ENCODE measurements at regions not wholly inside any gene's neighbourhood (a gene's known extent, or its start where the extent isn't known, plus 50 kb on each side); places are given as distances from the start of the nearest gene placed in this dataset.

DNA sequence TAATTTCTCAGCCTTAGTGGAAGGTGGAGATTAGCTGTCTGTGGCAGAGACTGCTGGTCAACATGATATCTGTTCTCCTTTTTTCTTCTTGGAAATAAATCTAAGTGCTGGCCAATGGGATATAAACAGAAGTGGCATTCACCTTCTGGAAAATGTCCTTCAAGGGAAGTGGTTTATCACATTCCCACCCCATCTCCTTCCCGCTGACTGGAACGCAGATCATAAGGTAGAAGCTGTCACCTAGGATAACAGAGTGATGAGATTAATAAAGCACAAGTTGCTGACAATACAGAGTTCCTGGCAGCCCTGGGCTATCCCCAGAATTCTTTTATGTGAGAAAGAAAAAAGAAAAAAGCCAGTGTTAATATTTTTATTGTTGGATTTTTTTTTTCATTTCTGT is 109.7 kb upstream of the OSMR start:
- Histone ChIP-seq H3K27me3 (ENCODE audit: control insufficient read depth in 1 of 2, insufficient read depth in 2 of 2, low read length in 2 of 2) (no peaks in the 10 kb centered on the region), H3K4me1 (ENCODE audit: control insufficient read depth in 2 of 2, insufficient read depth in 2 of 2, low read length in 1 of 2) (no peaks in the 10 kb centered on the region), H3K4me3 (ENCODE audit: low read depth in 1 of 2, low read length in 2 of 2) (no peak overlapping the region), H3K9me3 (ENCODE audit: control insufficient read depth in 2 of 2, insufficient read depth in 1 of 2, low read depth in 1 of 2, low read length in 1 of 2) (no peaks in the 10 kb centered on the region), H3K36me3 (ENCODE audit: control insufficient read depth in 2 of 2, insufficient read depth in 2 of 2, low read length in 1 of 2) (no peaks in the 10 kb centered on the region), H3K27ac (ENCODE audit: low read depth in 2 of 2, low read length in 1 of 2) (no peak overlapping the region)
- 45 to 72% methylated on average over 2 of the region's 2 CpGs for WGBS, 2 donors

DNA sequence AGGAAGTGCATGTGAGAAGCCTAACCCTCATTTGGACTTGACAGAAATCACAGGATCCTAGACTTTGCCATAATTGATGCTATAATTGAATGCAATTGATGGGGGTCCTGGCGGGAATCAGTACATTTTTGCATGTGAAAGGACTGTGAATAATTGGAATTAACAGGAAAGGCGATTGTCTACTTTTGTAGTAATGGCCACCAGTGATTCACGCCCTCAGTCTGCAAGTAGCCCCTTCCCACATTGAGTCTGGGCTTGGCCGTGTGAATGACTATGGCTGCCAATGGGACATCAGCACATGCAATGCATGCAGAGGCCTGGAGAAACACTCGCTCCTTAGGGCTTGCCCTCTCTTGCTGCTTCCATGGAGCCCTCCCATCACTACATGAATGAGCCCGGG is 107.8 kb upstream of the OSMR start:
- Histone ChIP-seq H3K4me1 (ENCODE audit: control insufficient read depth in 2 of 2, insufficient read depth in 2 of 2, low read length in 1 of 2) (no peaks in the 10 kb centered on the region), H3K27ac (ENCODE audit: low read depth in 2 of 2, low read length in 1 of 2) (no peak overlapping the region), H3K4me3 (ENCODE audit: low read depth in 1 of 2, low read length in 2 of 2) (no peak overlapping the region), H3K9me3 (ENCODE audit: control insufficient read depth in 2 of 2, insufficient read depth in 1 of 2, low read depth in 1 of 2, low read length in 1 of 2) (no peaks in the 10 kb centered on the region), H3K36me3 (ENCODE audit: control insufficient read depth in 2 of 2, insufficient read depth in 2 of 2, low read length in 1 of 2) (no peaks in the 10 kb centered on the region), H3K27me3 (ENCODE audit: control insufficient read depth in 1 of 2, insufficient read depth in 2 of 2, low read length in 2 of 2) (no peaks in the 10 kb centered on the region)
- WGBS, 2 donors: 94 to 95% methylated on average over 6 of the region's 6 CpGs

DNA sequence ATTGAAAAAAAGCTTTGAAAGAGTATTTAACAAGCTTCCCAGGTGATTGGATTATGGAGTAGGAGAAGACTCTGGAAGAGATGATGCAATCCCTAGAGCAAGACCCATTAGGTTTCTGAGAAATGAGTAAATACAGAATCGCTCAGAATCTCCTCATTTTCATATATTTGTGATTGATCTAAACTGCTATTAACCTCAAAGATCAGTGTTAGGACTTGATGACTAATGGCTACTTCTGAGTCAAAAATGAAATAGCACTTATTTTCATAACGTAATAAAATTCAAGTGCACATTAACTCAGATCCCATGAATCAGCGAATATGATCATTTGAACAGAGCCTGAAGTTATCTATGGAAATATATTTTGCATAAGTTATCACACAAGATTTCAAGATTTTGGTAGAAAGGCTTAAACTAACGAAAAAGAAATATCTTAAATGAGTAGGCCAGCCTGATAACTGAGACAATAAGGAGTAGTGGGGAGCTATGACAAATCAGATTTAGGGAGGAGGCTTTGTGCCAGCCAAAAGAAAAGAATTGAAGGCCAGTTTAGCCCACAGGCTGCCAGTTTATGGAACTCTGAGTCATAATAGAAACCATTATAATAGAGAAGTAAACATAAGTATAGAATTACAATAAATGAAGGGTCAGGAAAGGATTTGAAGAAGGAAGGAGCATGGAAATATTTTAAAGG is 106.7 kb upstream of the OSMR start:
- WGBS, 2 donors: 83% methylated on average over 4 of the region's 4 CpGs

DNA sequence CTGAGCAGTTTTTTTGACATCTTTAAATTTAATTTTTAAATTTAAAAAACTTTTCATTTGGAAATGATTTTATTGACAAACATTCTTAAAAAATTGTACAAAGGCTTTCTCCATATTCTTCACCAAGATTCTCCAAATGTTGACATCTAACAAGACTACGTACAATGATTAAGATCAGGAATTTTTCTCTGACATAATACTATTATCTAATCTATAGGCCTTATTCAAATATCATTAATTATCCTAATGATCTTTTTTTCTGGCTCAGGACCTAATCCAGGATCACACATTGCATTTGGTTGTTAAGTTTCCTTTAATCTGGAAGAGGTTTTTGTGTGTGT is 106.1 kb upstream of the OSMR start:
- no peaks in the 10 kb centered on the region for H3K36me3 ChIP-seq (ENCODE audit: control insufficient read depth in 2 of 2, insufficient read depth in 2 of 2, low read length in 1 of 2)
- no peak overlapping the region for H3K27ac ChIP-seq (ENCODE audit: low read depth in 2 of 2, low read length in 1 of 2)
- H3K27me3 ChIP-seq (ENCODE audit: control insufficient read depth in 1 of 2, insufficient read depth in 2 of 2, low read length in 2 of 2): no peaks in the 10 kb centered on the region
- H3K9me3 ChIP-seq (ENCODE audit: control insufficient read depth in 2 of 2, insufficient read depth in 1 of 2, low read depth in 1 of 2, low read length in 1 of 2): no peaks in the 10 kb centered on the region
- no peak overlapping the region for H3K4me3 ChIP-seq (ENCODE audit: low read depth in 1 of 2, low read length in 2 of 2)
- WGBS, 2 donors: 73 to 90% methylated on average over 1 of the region's 1 CpG
- no peaks in the 10 kb centered on the region for H3K4me1 ChIP-seq (ENCODE audit: control insufficient read depth in 2 of 2, insufficient read depth in 2 of 2, low read length in 1 of 2)

More for the DNA sequence above, 106.7 kb upstream of the OSMR start:
- H3K4me1 ChIP-seq (ENCODE audit: control insufficient read depth in 2 of 2, insufficient read depth in 2 of 2, low read length in 1 of 2): no peaks in the 10 kb centered on the region
- H3K36me3 ChIP-seq (ENCODE audit: control insufficient read depth in 2 of 2, insufficient read depth in 2 of 2, low read length in 1 of 2): no peaks in the 10 kb centered on the region
- no peaks in the 10 kb centered on the region for H3K27me3 ChIP-seq (ENCODE audit: control insufficient read depth in 1 of 2, insufficient read depth in 2 of 2, low read length in 2 of 2)
- no peaks in the 10 kb centered on the region for H3K9me3 ChIP-seq (ENCODE audit: control insufficient read depth in 2 of 2, insufficient read depth in 1 of 2, low read depth in 1 of 2, low read length in 1 of 2)
- H3K27ac ChIP-seq (ENCODE audit: low read depth in 2 of 2, low read length in 1 of 2): no peak overlapping the region
- no peak overlapping the region for H3K4me3 ChIP-seq (ENCODE audit: low read depth in 1 of 2, low read length in 2 of 2)

DNA sequence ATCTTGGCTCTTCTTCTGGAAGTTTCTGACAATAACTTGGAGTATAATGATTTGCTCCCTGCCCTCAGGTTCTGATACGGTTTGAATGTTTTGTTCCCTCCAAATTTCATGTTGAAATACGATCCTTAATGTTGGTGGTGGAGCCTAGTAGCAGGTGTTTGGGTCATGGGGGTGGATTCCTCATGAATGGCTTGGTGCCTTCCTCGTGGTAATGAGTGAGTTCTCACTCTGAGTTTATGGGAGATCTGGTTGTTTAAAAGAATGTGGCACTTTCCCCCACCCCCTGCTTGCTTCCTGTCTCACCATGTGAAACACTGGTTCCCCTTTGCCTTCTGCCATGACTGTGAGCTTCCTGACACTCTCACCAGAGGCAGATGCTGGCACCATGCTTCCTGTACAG is 103.0 kb upstream of the OSMR start:
- Histone ChIP-seq H3K4me1 (ENCODE audit: control insufficient read depth in 2 of 2, insufficient read depth in 2 of 2, low read length in 1 of 2) (no peaks in the 10 kb centered on the region), H3K4me3 (ENCODE audit: low read depth in 1 of 2, low read length in 2 of 2) (no peak overlapping the region), H3K36me3 (ENCODE audit: control insufficient read depth in 2 of 2, insufficient read depth in 2 of 2, low read length in 1 of 2) (no peaks in the 10 kb centered on the region), H3K27ac (ENCODE audit: low read depth in 2 of 2, low read length in 1 of 2) (no peak overlapping the region), H3K27me3 (ENCODE audit: control insufficient read depth in 1 of 2, insufficient read depth in 2 of 2, low read length in 2 of 2) (no peaks in the 10 kb centered on the region), H3K9me3 (ENCODE audit: control insufficient read depth in 2 of 2, insufficient read depth in 1 of 2, low read depth in 1 of 2, low read length in 1 of 2) (no peaks in the 10 kb centered on the region)
- 64 to 75% methylated on average over 3 of the region's 3 CpGs for WGBS, 2 donors

DNA sequence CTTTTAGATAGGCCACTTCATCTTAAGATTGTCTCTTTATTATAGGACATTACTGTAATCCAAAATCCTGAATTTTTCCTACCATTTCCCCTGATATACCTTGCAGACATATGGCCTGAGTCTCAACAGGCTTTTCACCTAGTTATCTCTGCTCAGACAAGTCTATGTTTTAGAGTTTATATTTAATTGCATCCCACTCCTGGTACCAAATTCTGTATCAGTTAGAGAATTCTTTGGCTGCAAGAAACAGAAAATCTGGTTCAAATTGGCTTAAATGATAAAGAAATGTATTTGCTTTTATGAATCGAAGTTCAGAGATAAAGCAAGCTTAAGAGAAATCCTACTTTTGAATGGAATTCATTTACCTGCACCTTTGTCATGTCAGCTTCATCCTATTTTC is 102.2 kb upstream of the OSMR start:
- Histone ChIP-seq H3K36me3 (ENCODE audit: control insufficient read depth in 2 of 2, insufficient read depth in 2 of 2, low read length in 1 of 2) (no peaks in the 10 kb centered on the region), H3K27ac (ENCODE audit: low read depth in 2 of 2, low read length in 1 of 2) (no peak overlapping the region), H3K4me3 (ENCODE audit: low read depth in 1 of 2, low read length in 2 of 2) (no peak overlapping the region), H3K4me1 (ENCODE audit: control insufficient read depth in 2 of 2, insufficient read depth in 2 of 2, low read length in 1 of 2) (no peaks in the 10 kb centered on the region), H3K27me3 (ENCODE audit: control insufficient read depth in 1 of 2, insufficient read depth in 2 of 2, low read length in 2 of 2) (no peaks in the 10 kb centered on the region), H3K9me3 (ENCODE audit: control insufficient read depth in 2 of 2, insufficient read depth in 1 of 2, low read depth in 1 of 2, low read length in 1 of 2) (no peaks in the 10 kb centered on the region)
- 56 to 79% methylated on average over 1 of the region's 1 CpG for WGBS, 2 donors

DNA sequence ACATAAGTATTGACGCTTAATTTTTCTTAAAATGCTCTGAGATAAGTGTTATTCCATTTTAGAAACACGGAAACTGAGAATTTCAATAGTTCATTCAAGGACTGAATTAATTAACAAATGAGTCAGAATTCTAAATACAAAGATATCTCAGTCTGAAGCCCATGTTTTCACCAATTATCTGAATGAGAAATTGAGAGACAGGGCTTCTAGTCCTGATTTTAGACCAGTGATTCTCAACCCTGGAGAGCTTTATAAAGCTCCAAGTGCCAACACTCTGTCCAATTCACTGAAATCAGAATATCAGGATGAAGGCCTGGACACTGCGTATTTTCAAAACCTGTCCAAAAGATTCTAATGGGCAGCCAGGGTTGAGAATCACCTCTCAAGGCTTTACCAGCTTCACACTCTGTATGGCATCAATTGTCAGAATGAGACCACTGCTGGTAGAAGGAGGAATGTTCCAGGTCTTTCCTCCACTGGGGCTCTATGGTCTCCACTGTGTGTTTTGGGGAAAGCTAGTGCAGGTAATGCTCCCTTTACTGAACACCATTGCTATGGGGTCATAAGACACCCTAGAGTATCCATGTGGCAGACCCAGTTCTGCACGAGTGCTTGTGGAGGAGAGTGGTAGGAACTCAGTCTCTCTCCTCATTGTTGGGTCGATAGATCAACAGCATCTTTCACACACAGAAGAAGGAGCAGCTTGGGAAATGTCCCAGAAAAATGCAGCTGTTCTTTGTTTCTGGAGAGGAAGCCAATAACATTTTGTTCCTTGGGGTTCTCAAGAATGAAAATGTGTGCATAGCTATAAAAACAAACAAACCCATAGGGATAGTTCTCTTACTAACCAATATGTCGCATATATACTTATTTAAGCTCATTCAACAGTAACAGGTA is 99.7 kb upstream of the OSMR start:
- Histone ChIP-seq H3K27me3 (ENCODE audit: control insufficient read depth in 1 of 2, insufficient read depth in 2 of 2, low read length in 2 of 2) (no peaks in the 10 kb centered on the region), H3K4me1 (ENCODE audit: control insufficient read depth in 2 of 2, insufficient read depth in 2 of 2, low read length in 1 of 2) (no peaks in the 10 kb centered on the region), H3K9me3 (ENCODE audit: control insufficient read depth in 2 of 2, insufficient read depth in 1 of 2, low read depth in 1 of 2, low read length in 1 of 2) (no peaks in the 10 kb centered on the region), H3K36me3 (ENCODE audit: control insufficient read depth in 2 of 2, insufficient read depth in 2 of 2, low read length in 1 of 2) (no peaks in the 10 kb centered on the region), H3K27ac (ENCODE audit: low read depth in 2 of 2, low read length in 1 of 2) (no peak overlapping the region), H3K4me3 (ENCODE audit: low read depth in 1 of 2, low read length in 2 of 2) (no peak overlapping the region)
- WGBS, 2 donors: 74 to 77% methylated on average over 6 of the region's 6 CpGs

DNA sequence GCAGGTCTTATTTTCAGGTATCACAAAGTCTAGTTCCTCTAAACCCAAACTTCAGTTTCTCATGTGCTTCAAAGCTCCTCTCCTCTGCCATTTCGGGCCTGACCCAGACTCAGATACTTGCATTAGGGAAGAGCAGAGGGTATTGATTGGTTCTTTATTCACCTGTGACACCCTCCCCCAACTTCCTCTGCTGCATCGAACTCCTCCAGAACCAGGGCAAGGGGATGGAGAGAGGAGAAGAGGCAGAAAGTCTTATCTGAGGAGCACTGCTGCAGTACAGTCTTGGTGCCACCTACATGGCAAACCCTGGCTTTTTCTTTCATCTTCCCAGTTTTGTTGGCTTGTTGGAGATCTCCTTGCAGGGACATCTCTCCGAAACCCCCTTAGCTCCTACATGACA is 96.0 kb upstream of the OSMR start:
- H3K4me1 ChIP-seq (ENCODE audit: control insufficient read depth in 2 of 2, insufficient read depth in 2 of 2, low read length in 1 of 2): no peaks in the 10 kb centered on the region

DNA sequence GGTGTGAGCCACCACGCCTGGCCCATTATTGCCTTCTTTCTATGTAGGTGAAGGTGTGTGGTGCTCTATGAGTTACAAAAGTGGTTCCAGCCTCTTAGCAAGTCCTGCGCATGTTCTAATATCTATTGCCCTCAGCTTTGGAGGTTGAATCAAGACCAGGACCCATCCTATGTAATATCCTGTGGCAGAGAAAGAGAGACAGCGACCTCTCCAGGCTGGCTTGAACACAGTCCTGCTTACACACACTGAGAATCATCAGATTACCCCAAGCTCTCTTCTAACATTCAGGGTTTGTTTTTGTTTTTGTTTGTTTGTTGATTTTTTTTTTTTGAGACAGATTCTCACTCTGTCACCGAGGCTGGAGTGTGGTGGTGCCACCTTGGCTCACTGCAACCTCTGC is 94.7 kb upstream of the OSMR start:
- no peaks in the 10 kb centered on the region for H3K4me1 ChIP-seq (ENCODE audit: control insufficient read depth in 2 of 2, insufficient read depth in 2 of 2, low read length in 1 of 2)
- no peaks in the 10 kb centered on the region for H3K9me3 ChIP-seq (ENCODE audit: control insufficient read depth in 2 of 2, insufficient read depth in 1 of 2, low read depth in 1 of 2, low read length in 1 of 2)
- H3K4me3 ChIP-seq (ENCODE audit: low read depth in 1 of 2, low read length in 2 of 2): no peak overlapping the region
- no peaks in the 10 kb centered on the region for H3K36me3 ChIP-seq (ENCODE audit: control insufficient read depth in 2 of 2, insufficient read depth in 2 of 2, low read length in 1 of 2)
- WGBS, 2 donors: 74 to 81% methylated on average over 4 of the region's 4 CpGs
- no peak overlapping the region for H3K27ac ChIP-seq (ENCODE audit: low read depth in 2 of 2, low read length in 1 of 2)
- no peaks in the 10 kb centered on the region for H3K27me3 ChIP-seq (ENCODE audit: control insufficient read depth in 1 of 2, insufficient read depth in 2 of 2, low read length in 2 of 2)

More for the DNA sequence above, 96.0 kb upstream of the OSMR start:
- Histone ChIP-seq H3K27ac (ENCODE audit: low read depth in 2 of 2, low read length in 1 of 2) (no peak overlapping the region), H3K9me3 (ENCODE audit: control insufficient read depth in 2 of 2, insufficient read depth in 1 of 2, low read depth in 1 of 2, low read length in 1 of 2) (no peaks in the 10 kb centered on the region), H3K36me3 (ENCODE audit: control insufficient read depth in 2 of 2, insufficient read depth in 2 of 2, low read length in 1 of 2) (no peaks in the 10 kb centered on the region), H3K27me3 (ENCODE audit: control insufficient read depth in 1 of 2, insufficient read depth in 2 of 2, low read length in 2 of 2) (no peaks in the 10 kb centered on the region), H3K4me3 (ENCODE audit: low read depth in 1 of 2, low read length in 2 of 2) (no peak overlapping the region)
- 82 to 87% methylated on average over 3 of the region's 3 CpGs for WGBS, 2 donors

Data from esophagus (tissue), 2 donors.